Panc1 (cell line): ENCODE measurements at regions not wholly inside any gene's neighbourhood (a gene's known extent, or its start where the extent isn't known, plus 50 kb on each side); places are given as distances from the start of the nearest gene placed in this dataset.

Experiments
- ATAC-seq: fragments of 200-7000 bp; cut with Tn5 transposase; 2 replicates; pipeline ENCODE4 v1.9.1; 2020; ENCODE audit warnings: mild to moderate bottlenecking, moderate library complexity
- BruUV-seq: library from RNA; stranded (reverse); fragments of 400-500 nt; replicated peaks from 2 replicates; lab custom pipeline; 2021; lab: Mats Ljungman, UMichigan
- CTCF ChIA-PET: fragments of 300-600 bp; sonication (Branson Sonifier 250); formaldehyde crosslinking; loops from one replicate; lab custom pipeline; 2022; ENCODE audit warnings: antibody characterized with exemption; lab: Charles Lee
- POLR2A ChIA-PET: fragments of 300-600 bp; sonication (Branson Sonifier 250); formaldehyde crosslinking; loops from one replicate; lab custom pipeline; 2022; ENCODE audit warnings: antibody characterized with exemption; lab: Charles Lee
- DNase-seq: peaks from one replicate; pipeline ENCODE4 v3.0.0-alpha.2; 2010; ENCODE audit warnings: low read depth, low spot score
- H3K27ac ChIP-seq: 2 replicates; pipeline ENCODE4 v1.5.1; 2011; ENCODE audit warnings: mild to moderate bottlenecking, low read length, inconsistent platforms
- H3K27me3 ChIP-seq: fragments of 200-500 bp; sonication (Bioruptor generic); 2 replicates; pipeline ENCODE4 v1.6.0; 2014; ENCODE audit warnings: low read length, inconsistent platforms; ENCODE audit not compliant: control insufficient read depth, insufficient read depth
- H3K36me3 ChIP-seq: fragments of 200-500 bp; sonication (Bioruptor generic); 2 replicates; pipeline ENCODE4 v1.5.1; 2014; ENCODE audit warnings: inconsistent platforms, mild to moderate bottlenecking, low read length, moderate library complexity; ENCODE audit not compliant: control insufficient read depth, insufficient read depth
- H3K4me1 ChIP-seq: 2 replicates; pipeline ENCODE4 v1.5.1; 2011; ENCODE audit warnings: inconsistent platforms, mild to moderate bottlenecking, low read length, moderate library complexity; ENCODE audit not compliant: control insufficient read depth, insufficient read depth
- H3K4me3 ChIP-seq, 2 experiments: 2 replicates each; pipeline ENCODE4 v1.5.1; 2011 to 2012; ENCODE audit warnings: low read depth in 2 of 2, low read length in 2 of 2, mild to moderate bottlenecking in 2 of 2, inconsistent platforms in 1 of 2, moderate library complexity in 1 of 2
- H3K9me3 ChIP-seq: fragments of 200-500 bp; sonication (Bioruptor generic); 2 replicates; pipeline ENCODE4 v1.5.1; 2014; ENCODE audit warnings: low read depth, mild to moderate bottlenecking, inconsistent platforms, low read length, moderate library complexity; ENCODE audit not compliant: control insufficient read depth, insufficient read depth
- POLR2AphosphoS5 ChIP-seq: IDR thresholded peaks from 2 replicates; pipeline ENCODE4 v1.6.1; 2012; ENCODE audit warnings: mild to moderate bottlenecking, low read depth, low read length, moderate library complexity
- REST ChIP-seq, 2 experiments: IDR thresholded peaks; 2 replicates each; pipeline ENCODE4 v1.6.1; 2011 to 2012; ENCODE audit warnings: low read depth in 2 of 2, control low read depth in 1 of 2, low read length in 1 of 2, mild to moderate bottlenecking in 1 of 2, moderate library complexity in 1 of 2; ENCODE audit not compliant: insufficient read depth in 1 of 2
- SIN3A ChIP-seq: IDR thresholded peaks from 2 replicates; pipeline ENCODE4 v1.6.1; 2012; ENCODE audit warnings: low read depth, mild to moderate bottlenecking, low read length, moderate library complexity, borderline replicate concordance; ENCODE audit not compliant: insufficient read depth
- TCF7L2 ChIP-seq: IDR thresholded peaks from 2 replicates; pipeline ENCODE4 v1.6.1; 2011; ENCODE audit warnings: mild to moderate bottlenecking, low read depth, low read length, inconsistent platforms
- in situ Hi-C: cut with HindIII; loops from 2 replicates; pipeline ENCODE4 v1.10.0; 2016; ENCODE audit warnings: low sequenced_read_pairs, low pct_unique_long_range_greater_than_20kb
- intact Hi-C: fragments of 100-400 bp; cut with micrococcal nuclease; formaldehyde crosslinking; loops from one replicate; pipeline ENCODE4 v1.10.0; 2022; ENCODE audit not compliant: unreplicated experiment
- TF ChIP-seq, protein P1 (sequence below): fragments of 450-650 bp; IDR thresholded peaks from 2 replicates; pipeline ENCODE4 v1.5.1; 2017; ENCODE audit warnings: mild to moderate bottlenecking

DNA sequence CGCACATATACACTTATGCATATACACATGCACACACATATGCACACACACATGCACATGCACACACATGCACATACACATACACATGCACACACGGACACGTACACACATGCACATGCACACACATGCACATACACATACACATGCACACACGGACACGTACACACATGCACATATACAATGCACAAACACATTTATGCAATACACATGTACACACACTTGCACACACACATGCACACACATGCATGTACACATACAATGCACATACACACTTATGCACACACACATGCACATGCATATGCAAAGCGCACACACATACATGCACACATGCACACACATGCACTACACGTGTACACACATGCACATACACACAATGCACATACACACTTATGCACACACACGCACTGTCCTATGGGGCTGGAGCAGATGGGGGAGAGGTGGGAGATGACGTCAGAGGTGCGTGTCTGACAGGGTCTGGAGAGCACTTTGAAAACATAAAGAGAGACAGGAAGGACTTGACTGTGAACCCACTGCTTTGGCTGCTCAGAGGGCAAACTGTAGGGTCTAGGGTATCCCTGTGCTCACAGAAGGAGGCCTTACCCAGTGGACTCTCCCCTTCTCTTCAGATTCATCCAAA is 108.2 kb downstream of the UQCRFS1 start:
- in situ Hi-C loops: no loop called here
- TF ChIP-seq REST (IDR thresholded peaks at IDR 0.05; ENCODE audit: insufficient read depth in 1 of 2, low read depth in 2 of 2, low read length in 1 of 2) (no peak), SIN3A (no peak), TCF7L2 (no peak), POLR2AphosphoS5 (no peak)
- TF ChIP-seq, protein P1, sequence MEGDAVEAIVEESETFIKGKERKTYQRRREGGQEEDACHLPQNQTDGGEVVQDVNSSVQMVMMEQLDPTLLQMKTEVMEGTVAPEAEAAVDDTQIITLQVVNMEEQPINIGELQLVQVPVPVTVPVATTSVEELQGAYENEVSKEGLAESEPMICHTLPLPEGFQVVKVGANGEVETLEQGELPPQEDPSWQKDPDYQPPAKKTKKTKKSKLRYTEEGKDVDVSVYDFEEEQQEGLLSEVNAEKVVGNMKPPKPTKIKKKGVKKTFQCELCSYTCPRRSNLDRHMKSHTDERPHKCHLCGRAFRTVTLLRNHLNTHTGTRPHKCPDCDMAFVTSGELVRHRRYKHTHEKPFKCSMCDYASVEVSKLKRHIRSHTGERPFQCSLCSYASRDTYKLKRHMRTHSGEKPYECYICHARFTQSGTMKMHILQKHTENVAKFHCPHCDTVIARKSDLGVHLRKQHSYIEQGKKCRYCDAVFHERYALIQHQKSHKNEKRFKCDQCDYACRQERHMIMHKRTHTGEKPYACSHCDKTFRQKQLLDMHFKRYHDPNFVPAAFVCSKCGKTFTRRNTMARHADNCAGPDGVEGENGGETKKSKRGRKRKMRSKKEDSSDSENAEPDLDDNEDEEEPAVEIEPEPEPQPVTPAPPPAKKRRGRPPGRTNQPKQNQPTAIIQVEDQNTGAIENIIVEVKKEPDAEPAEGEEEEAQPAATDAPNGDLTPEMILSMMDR: no peak
- ChIA-PET POLR2A (no interaction called here), CTCF (no interaction called here)
- H3K4me3 ChIP-seq: no peak overlapping the region
- H3K27ac ChIP-seq: no peak overlapping the region
- ATAC-seq (no peak), DNase-seq (no peak)
- no peaks in the 10 kb centered on the region for H3K9me3 ChIP-seq
- H3K4me1 ChIP-seq: no peaks in the 10 kb centered on the region
- BruUV-seq: no TSS peak
- intact Hi-C loops: no loop called here
- H3K27me3 ChIP-seq: no peaks in the 10 kb centered on the region
- no peaks in the 10 kb centered on the region for H3K36me3 ChIP-seq

DNA sequence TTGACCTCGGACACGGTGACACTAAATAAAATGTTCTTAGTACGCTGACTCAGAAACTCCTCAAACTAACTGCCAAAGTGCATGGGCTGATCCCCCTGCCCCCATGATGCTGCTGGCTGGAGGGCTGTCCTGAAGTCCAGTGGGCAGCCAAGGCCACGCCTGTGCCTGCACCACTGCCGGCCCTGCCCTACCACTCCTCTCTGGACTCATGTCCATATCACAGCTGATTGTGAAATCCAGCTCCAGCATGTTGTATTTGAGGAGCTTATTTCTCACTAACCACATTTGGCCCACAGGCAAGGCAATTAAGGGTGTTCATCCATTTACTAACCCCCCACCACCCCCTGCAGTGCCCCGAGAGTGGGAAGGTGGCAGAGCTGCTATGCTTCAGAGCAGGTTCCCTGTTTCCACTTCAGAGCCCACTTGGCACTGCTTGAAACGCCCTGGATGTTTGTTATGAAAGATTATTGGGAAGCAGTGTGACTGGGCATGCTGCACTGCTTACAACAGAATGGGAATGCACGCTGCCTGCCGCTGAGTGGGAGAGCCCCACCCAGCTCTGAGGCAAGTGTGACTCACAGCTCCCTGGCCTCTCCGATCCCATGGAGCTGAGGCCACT is 114.0 kb downstream of the UQCRFS1 start:
- CTCF ChIA-PET: no interaction called here

More for the DNA sequence above, 114.0 kb downstream of the UQCRFS1 start:
- Histone ChIP-seq H3K27me3 (peaks cover 6% of the 10 kb centered on the region; the same call in 1 of the 2 replicates), H3K36me3 (no peaks in the 10 kb centered on the region), H3K4me1 (no peaks in the 10 kb centered on the region), H3K4me3 (no peak overlapping the region), H3K9me3 (no peaks in the 10 kb centered on the region), H3K27ac (no peak overlapping the region)
- intact Hi-C loops (no loop called here), in situ Hi-C loops (no loop called here)
- ATAC-seq: peak; percentile 58; the same call in 1 of the 2 replicates
- POLR2A ChIA-PET: no interaction called here
- BruUV-seq: no TSS peak
- peak; percentile 15 for DNase-seq
- TF ChIP-seq SIN3A (no peak), TCF7L2 (no peak), POLR2AphosphoS5 (no peak), REST (IDR thresholded peaks at IDR 0.05; ENCODE audit: insufficient read depth in 1 of 2, low read depth in 2 of 2, low read length in 1 of 2) (no peak)
- TF ChIP-seq, protein P1: no peak
